ENCODE measurements at regions not wholly inside any gene's neighbourhood (a gene's known extent, or its start where the extent isn't known, plus 50 kb on each side); places are given as distances from the start of the nearest gene placed in this dataset.
"Not testable (repeated sequence)": the region's sequence is repeated elsewhere in the genome, so short reads cannot be mapped to it uniquely, and the experiment has no call there.

DNA sequence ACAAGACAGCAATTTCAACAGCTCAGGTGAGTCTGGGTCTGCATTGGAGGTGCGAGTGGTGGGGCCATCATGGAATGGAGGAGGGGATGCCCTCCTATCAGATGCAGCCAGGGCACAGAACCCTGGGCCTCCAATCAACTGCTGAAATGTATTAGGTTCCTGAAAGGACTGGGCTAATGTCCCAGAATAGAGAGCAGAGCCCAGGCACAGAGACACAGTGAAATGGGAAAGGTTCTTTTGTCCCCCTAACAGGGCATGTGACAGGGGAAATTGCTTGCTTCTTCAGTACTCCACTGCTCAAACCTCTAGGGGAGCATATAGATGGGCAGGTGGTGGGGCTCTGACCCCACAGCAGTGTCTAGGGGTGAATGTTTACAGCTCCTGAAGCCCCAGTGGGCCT lies 87.3 kb upstream of the CLPB start:
- Histone ChIP-seq H3K4me3 (no peak overlapping the region), H3K36me3 (replicated peaks; ENCODE audit: insufficient read depth, low read depth) (no peaks in the 10 kb centered on the region), H3K4me2 (no peak overlapping the region), H4K20me1 (ENCODE audit: insufficient read depth, poor library complexity, severe bottlenecking) (no peaks in the 10 kb centered on the region), H2AFZ (no peak overlapping the region), H3K9me2 (replicated peaks; ENCODE audit: insufficient read depth) (no peaks in the 10 kb centered on the region), H3K9me3 (ENCODE audit: low read depth) (no peaks in the 10 kb centered on the region), H3K79me2 (no peaks in the 10 kb centered on the region), H3K4me1 (ENCODE audit: insufficient read depth) (no peaks in the 10 kb centered on the region), H3K27me3 (no peaks in the 10 kb centered on the region), H3K27ac (no peak overlapping the region)
- WGBS (ENCODE audit: low lambda C conversion rate, missing lambda C conversion rate) = 88% methylated on average over 1 of the region's 1 CpG
- no peak for DNase-seq (ENCODE audit: low spot score)
- TF ChIP-seq CTCF (IDR thresholded peaks at IDR 0.05; ENCODE audit: poor library complexity) (no peak), EZH2phosphoT487 (IDR thresholded peaks at IDR 0.05; ENCODE audit: low read depth, severe bottlenecking, unreplicated experiment) (no peak), EZH2 (IDR thresholded peaks at IDR 0.05; ENCODE audit: borderline replicate concordance) (no peak)

- no peaks in the 10 kb centered on the region for H4K20me1 ChIP-seq (ENCODE audit: insufficient read depth, poor library complexity, severe bottlenecking)
- WGBS (ENCODE audit: low lambda C conversion rate, missing lambda C conversion rate) = 93% methylated on average over 5 of the region's 5 CpGs
- no peaks in the 10 kb centered on the region for H3K9me3 ChIP-seq (ENCODE audit: low read depth)
- no peaks in the 10 kb centered on the region for H3K4me1 ChIP-seq (ENCODE audit: insufficient read depth)
- H3K36me3 ChIP-seq (replicated peaks; ENCODE audit: insufficient read depth, low read depth) = no peaks in the 10 kb centered on the region
- H3K9me2 ChIP-seq (replicated peaks; ENCODE audit: insufficient read depth) = no peaks in the 10 kb centered on the region
- no peak overlapping the region for H3K4me3 ChIP-seq
- no peak for DNase-seq (ENCODE audit: low spot score)
- no peak overlapping the region for H2AFZ ChIP-seq
- TF ChIP-seq EZH2phosphoT487 (IDR thresholded peaks at IDR 0.05; ENCODE audit: low read depth, severe bottlenecking, unreplicated experiment) (no peak), EZH2 (IDR thresholded peaks at IDR 0.05; ENCODE audit: borderline replicate concordance) (no peak), CTCF (IDR thresholded peaks at IDR 0.05; ENCODE audit: poor library complexity) (no peak)
- no peak overlapping the region for H3K4me2 ChIP-seq
- H3K79me2 ChIP-seq = no peaks in the 10 kb centered on the region
- H3K27me3 ChIP-seq = no peaks in the 10 kb centered on the region
- no peak overlapping the region for H3K27ac ChIP-seq
These were observed 86.5 kb upstream of the CLPB start for GRCh38 chr11:72520815-72521214.

DNA sequence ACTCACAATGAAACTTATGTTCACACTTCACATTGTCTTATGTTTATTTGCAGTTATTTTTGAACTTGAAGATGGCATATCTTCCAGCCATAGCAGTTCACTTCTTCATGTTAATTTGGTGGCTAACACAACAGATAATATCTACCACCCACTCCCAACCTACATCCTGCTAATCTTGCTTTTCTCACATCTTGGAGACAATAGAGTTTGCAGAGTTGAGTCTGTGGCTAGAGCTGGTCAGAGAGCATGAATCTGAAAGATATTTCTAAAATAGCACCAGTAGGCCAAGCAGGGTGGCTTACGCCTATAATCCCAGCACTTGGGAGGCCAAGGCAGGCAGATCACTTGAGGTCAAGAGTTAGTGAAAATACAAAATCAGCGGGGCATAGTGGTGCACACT lies 85.6 kb upstream of the CLPB start:
- not testable (repeated sequence) for H3K4me3 ChIP-seq; H2AFZ ChIP-seq; H3K79me2 ChIP-seq; H3K4me1 ChIP-seq (ENCODE audit: insufficient read depth); H4K20me1 ChIP-seq (ENCODE audit: insufficient read depth, poor library complexity, severe bottlenecking); H3K27me3 ChIP-seq; H3K36me3 ChIP-seq (replicated peaks; ENCODE audit: insufficient read depth, low read depth); DNase-seq (ENCODE audit: low spot score); H3K9me2 ChIP-seq (replicated peaks; ENCODE audit: insufficient read depth); H3K4me2 ChIP-seq; H3K27ac ChIP-seq; H3K9me3 ChIP-seq (ENCODE audit: low read depth)
- WGBS (ENCODE audit: low lambda C conversion rate, missing lambda C conversion rate) = 86% methylated on average over 2 of the region's 2 CpGs

GRCh38 chr11:72519220-72519881 lies 85.0 kb upstream of the CLPB start:
- H3K4me3 ChIP-seq = no peak overlapping the region
- TF ChIP-seq EZH2 (IDR thresholded peaks at IDR 0.05; ENCODE audit: borderline replicate concordance) (no peak), CTCF (IDR thresholded peaks at IDR 0.05; ENCODE audit: poor library complexity) (no peak), EZH2phosphoT487 (IDR thresholded peaks at IDR 0.05; ENCODE audit: low read depth, severe bottlenecking, unreplicated experiment) (no peak)
- WGBS (ENCODE audit: low lambda C conversion rate, missing lambda C conversion rate) = 63% methylated on average over 8 of the region's 8 CpGs
- H3K4me2 ChIP-seq = peak overlapping the region; percentile 71
- H3K27ac ChIP-seq = no peak overlapping the region
- no peaks in the 10 kb centered on the region for H3K4me1 ChIP-seq (ENCODE audit: insufficient read depth)
- H4K20me1 ChIP-seq (ENCODE audit: insufficient read depth, poor library complexity, severe bottlenecking) = no peaks in the 10 kb centered on the region
- no peaks in the 10 kb centered on the region for H3K79me2 ChIP-seq
- no peaks in the 10 kb centered on the region for H3K36me3 ChIP-seq (replicated peaks; ENCODE audit: insufficient read depth, low read depth)
- H3K27me3 ChIP-seq = no peaks in the 10 kb centered on the region
- no peak for DNase-seq (ENCODE audit: low spot score)
- H3K9me3 ChIP-seq (ENCODE audit: low read depth) = no peaks in the 10 kb centered on the region
- peak overlapping the region; percentile 41 for H2AFZ ChIP-seq
- no peaks in the 10 kb centered on the region for H3K9me2 ChIP-seq (replicated peaks; ENCODE audit: insufficient read depth)
